NCI-H82 treated with DMSO at 0.1 percent for 48 hours (cell line): ENCODE measurements at regions not wholly inside any gene's neighbourhood (a gene's known extent, or its start where the extent isn't known, plus 50 kb on each side); places are given as distances from the start of the nearest gene placed in this dataset.
"Not testable (repeated sequence)": the region's sequence is repeated elsewhere in the genome, so short reads cannot be mapped to it uniquely, and the experiment has no call there.

Source experiments
- DNase-seq: peaks from one replicate; lab custom pipeline; 2025; ENCODE audit not compliant: unreplicated experiment; lab: John Stamatoyannopoulos, UW

- no peak for DNase-seq
Measured at GRCh38 chr10:109114579-109114978, 808.7 kb downstream of the XPNPEP1 start.

- DNase-seq = no peak
Measured at GRCh38 chr10:109106604-109107003, 816.7 kb downstream of the XPNPEP1 start.

GRCh38 chr10:109105725-109106124 lies 817.6 kb downstream of the XPNPEP1 start:
- no peak for DNase-seq

- no peak for DNase-seq
Measured at GRCh38 chr10:109104806-109105205, 818.5 kb downstream of the XPNPEP1 start.

DNA sequence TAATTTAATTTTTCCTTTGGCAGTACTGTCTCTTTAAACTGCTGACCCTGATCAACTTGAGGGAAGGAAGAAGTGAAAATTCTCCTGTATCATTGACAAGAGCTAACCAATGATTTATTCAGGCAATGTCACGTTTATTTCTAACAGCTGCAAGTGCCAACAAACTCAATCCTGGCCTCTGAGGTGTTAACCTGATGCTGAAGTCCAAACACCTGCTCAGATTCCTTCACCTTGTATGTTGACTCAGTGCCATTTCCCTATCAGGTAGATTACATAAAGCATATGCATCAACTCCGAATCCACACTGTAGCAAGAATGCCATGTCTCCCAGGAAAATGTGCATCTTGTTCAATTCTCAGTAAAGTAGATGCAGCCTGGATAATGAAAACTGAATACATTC lies 820.0 kb downstream of the XPNPEP1 start:
- DNase-seq = no peak

GRCh38 chr10:109089779-109090178 lies 833.5 kb downstream of the XPNPEP1 start:
- no peak for DNase-seq

- no peak for DNase-seq
Measured at GRCh38 chr10:109071539-109071938, 851.8 kb downstream of the XPNPEP1 start.

DNA sequence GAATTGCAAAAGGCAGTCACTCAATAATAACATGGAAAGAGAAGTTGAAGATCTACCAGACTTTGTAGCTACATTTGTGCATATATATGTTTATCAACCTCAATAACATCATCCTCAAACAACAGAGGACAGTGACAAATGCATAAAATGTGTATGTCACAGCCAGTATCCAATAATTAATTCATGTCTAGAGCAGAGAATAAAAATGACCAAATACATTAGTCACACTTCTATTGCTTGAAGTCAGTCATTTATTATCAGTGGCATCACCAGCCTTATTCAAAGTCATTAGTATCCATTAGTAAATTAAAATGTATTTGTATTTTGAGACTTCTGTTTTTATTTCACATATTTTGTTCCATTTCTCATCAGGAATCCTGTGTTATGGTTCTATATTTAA lies 852.8 kb downstream of the XPNPEP1 start:
- DNase-seq = no peak

- no peak for DNase-seq
Measured at GRCh38 chr10:109067031-109067430, 856.3 kb downstream of the XPNPEP1 start.

- DNase-seq = no peak
Measured at GRCh38 chr10:109065821-109066220, 857.5 kb downstream of the XPNPEP1 start.

GRCh38 chr10:109062371-109062770 lies 860.9 kb downstream of the XPNPEP1 start:
- DNase-seq = no peak

- DNase-seq = no peak
Measured at GRCh38 chr10:109055243-109055642, 868.1 kb downstream of the XPNPEP1 start.

DNA sequence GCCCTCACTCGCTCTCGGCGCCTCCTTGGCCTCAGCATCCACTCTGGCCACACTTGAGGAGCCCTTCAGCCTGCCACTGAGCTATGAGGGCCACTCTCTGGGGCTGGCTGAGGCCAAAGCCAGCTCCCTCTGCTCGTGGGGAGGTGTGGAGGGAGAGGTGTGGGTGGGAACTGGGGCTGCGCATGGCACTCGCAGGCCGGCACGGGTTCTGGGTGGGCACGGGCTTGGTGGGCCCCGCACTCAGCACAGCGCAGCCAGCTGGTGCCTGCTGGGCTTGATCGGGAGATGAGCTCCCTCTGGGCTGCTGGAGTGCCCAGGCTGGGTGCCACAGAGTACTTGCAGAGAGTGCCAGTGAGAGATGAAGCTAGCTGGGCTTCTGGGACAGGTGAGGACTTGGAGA lies 875.5 kb downstream of the XPNPEP1 start:
- DNase-seq = no peak

GRCh38 chr10:109046427-109046826 lies 876.9 kb downstream of the XPNPEP1 start:
- not testable (repeated sequence) for DNase-seq

- no peak for DNase-seq
Measured at GRCh38 chr10:109040622-109041021, 882.7 kb downstream of the XPNPEP1 start.

GRCh38 chr10:109037978-109038377 lies 885.3 kb downstream of the XPNPEP1 start:
- no peak for DNase-seq

GRCh38 chr10:109030581-109031210 lies 892.6 kb downstream of the XPNPEP1 start:
- DNase-seq = no peak

- no peak for DNase-seq
Measured at GRCh38 chr10:109029870-109030269, 893.4 kb downstream of the XPNPEP1 start.

DNA sequence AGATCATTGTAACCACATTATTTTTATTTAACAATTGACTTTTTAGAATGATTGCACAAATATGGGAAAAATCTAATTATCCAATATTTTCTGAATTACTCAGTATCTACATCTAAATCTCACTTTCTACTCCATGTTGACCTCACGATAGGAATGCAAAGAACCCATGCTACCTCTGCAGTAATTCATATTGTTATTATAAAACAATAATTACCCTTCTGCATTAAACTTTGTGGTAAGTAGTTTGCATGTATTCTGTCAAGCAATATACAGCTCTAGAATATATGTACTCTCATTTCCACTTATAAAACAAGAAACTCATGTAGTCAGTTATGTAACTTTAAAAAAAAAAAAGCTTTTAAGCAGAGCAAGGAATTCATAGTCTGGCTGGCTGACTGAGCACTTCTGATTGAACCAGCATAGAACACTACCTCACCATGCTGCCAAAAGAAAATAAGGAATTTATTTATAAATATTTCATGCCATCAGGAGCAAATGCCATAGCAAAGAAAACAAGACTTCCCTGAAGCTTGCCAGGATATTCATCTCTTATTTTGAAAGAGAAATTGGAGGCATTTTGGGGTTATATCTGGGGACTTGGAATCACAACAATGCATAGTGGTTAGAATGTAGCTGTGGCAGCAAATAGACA lies 895.7 kb downstream of the XPNPEP1 start:
- no peak for DNase-seq

DNA sequence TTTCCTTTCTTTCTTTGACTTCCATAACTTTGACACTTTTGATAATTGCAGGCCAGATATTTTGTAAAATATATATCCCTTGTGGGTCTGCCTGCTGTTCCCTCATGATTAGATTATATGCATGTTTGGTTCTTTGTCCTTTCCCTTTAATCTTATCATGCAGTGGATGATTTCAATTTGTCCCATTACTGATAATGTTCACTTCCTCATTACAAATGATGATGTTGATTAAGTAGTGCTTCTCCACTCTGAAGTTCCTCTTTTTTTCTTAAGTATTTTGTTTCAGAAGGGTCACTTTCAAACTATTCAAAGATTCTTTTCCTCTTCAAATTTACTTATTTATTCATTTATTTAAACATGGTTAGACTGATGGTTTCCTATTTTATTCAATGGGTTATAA lies 898.1 kb downstream of the XPNPEP1 start:
- DNase-seq = no peak

DNA sequence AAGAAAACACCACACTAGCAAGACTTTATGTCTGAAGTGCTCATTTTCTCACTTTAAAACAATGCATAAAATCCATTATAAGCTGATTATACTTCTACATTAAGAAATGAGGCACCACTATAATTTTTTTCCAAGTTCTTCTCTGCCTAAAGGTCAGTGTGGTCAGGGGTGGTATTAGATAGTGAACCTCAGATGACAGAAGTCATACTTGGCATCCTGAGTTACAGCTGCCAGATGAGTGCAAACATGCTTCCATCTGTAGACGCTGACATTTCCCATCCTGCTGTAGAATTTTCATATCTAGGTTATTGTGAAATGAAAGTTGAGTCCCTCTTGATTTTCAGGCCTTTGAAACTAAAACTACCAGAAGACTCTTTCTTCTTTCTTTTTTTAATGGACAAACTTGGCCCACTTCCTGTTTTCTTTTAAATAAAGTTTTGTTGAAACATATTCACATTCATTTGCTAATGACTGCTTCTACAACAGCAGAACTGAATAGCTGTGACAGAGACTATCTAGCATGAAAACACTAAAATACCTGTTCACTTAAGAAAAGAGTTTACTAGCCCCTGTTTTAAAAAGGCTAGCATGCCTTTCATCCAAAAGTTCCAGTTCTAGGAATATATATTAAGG lies 900.8 kb downstream of the XPNPEP1 start:
- no peak for DNase-seq

DNA sequence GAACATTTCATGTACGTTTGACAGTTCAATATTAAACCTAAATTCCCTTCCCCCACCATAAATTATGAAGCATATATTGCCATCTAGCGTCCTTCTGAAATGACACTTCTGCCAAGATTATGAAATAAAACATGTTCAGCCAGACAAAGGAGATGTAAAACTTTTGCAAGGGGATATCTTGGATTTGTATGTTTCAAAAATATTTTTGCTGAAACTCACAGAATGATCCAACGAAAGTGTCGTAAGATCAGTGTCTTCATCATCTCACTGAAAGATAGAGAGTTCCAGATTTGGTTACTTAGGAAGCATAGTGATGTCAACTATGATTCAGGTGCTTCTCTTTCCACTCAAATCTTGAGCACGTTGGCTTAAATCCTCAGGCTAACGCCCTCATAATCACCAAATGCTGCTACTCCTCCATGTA lies 904.3 kb downstream of the XPNPEP1 start:
- no peak for DNase-seq
